Neural progenitor cell (in vitro differentiated cells): ENCODE measurements at regions not wholly inside any gene's neighbourhood (a gene's known extent, or its start where the extent isn't known, plus 50 kb on each side); places are given as distances from the start of the nearest gene placed in this dataset.

ENCODE experiments used
- CTCF ChIP-seq: fragments of 200-600 bp; sonication (generic); IDR thresholded peaks from 2 replicates; pipeline ENCODE4 v1.5.1; 2017; ENCODE audit warnings: antibody characterized with exemption, mild to moderate bottlenecking
- EZH2 ChIP-seq: fragments of 200-600 bp; sonication (generic); IDR thresholded peaks from 2 replicates; pipeline ENCODE4 v1.6.1; 2017; ENCODE audit warnings: antibody characterized with exemption, mild to moderate bottlenecking, moderate library complexity
- EZH2phosphoT487 ChIP-seq: fragments of 200-600 bp; sonication (generic); IDR thresholded peaks from 2 replicates; pipeline ENCODE4 v1.6.1; 2017; ENCODE audit warnings: antibody characterized with exemption

- TF ChIP-seq CTCF, result no peak
- TF ChIP-seq EZH2phosphoT487, result no peak
- no peak for TF ChIP-seq EZH2
Measured at GRCh38 chr3:145190138-145190537, 970.8 kb downstream of the PLOD2 start.
